A549 (cell line): ENCODE measurements at regions not wholly inside any gene's neighbourhood (a gene's known extent, or its start where the extent isn't known, plus 50 kb on each side); places are given as distances from the start of the nearest gene placed in this dataset.

Experiments
- CEBPB ChIP-seq, 2 experiments: fragments of >200 bp in 1 of 2; sonication (Bioruptor Twin) in 1 of 2; formaldehyde crosslinking in 1 of 2; IDR thresholded peaks; 2 replicates each; pipeline ENCODE4 v1.6.1; 2012 to 2016
- CTCF ChIP-seq: fragments of >200 bp; sonication (Bioruptor Twin); formaldehyde crosslinking; IDR thresholded peaks from 3 replicates; pipeline ENCODE4 v1.5.1; 2016
- EP300 ChIP-seq, 2 experiments: fragments of >200 bp; sonication (Bioruptor Twin); formaldehyde crosslinking; IDR thresholded peaks; 2 replicates in 1 of 2; 3 replicates in 1 of 2; pipeline ENCODE4 v1.6.1; 2016 to 2017
- HDAC2 ChIP-seq: fragments of 200-600 bp; sonication (generic); IDR thresholded peaks from 2 replicates; pipeline ENCODE4 v1.6.1; 2016
- JUN ChIP-seq, 2 experiments: fragments of >200 bp; sonication (Bioruptor Twin); formaldehyde crosslinking; IDR thresholded peaks; 2 replicates in 1 of 2; 3 replicates in 1 of 2; pipeline ENCODE4 v1.6.1; 2016 to 2017
- KDM1A ChIP-seq: fragments of 200-600 bp; sonication (generic); IDR thresholded peaks from 2 replicates; pipeline ENCODE4 v1.6.1; 2016; ENCODE audit warnings: low read depth, mild to moderate bottlenecking
- NPAS2 ChIP-seq: fragments of 250-450 bp; sonication (Bioruptor Pico); IDR thresholded peaks from 2 replicates; pipeline ENCODE4 v1.8.0; 2022; ENCODE audit warnings: mild to moderate bottlenecking, moderate library complexity, borderline replicate concordance
- PHF8 ChIP-seq: fragments of 200-600 bp; sonication (generic); IDR thresholded peaks from 2 replicates; pipeline ENCODE4 v1.6.1; 2016; ENCODE audit warnings: low read depth, mild to moderate bottlenecking, antibody characterized with exemption, moderate library complexity, borderline replicate concordance
- POLR2A ChIP-seq: IDR thresholded peaks from 2 replicates; pipeline ENCODE4 v1.6.1; 2012; ENCODE audit warnings: mild to moderate bottlenecking, low read length
- REST ChIP-seq: fragments of 200-600 bp; sonication (generic); IDR thresholded peaks from 2 replicates; pipeline ENCODE4 v1.6.1; 2016; ENCODE audit warnings: antibody characterized with exemption, mild to moderate bottlenecking, moderate library complexity
- USF2 ChIP-seq: fragments of 450-650 bp; IDR thresholded peaks from 2 replicates; pipeline ENCODE4 v1.6.1; 2014; ENCODE audit warnings: antibody characterized with exemption
- ZNF302 ChIP-seq: fragments of 250-450 bp; sonication (Bioruptor Pico); IDR thresholded peaks from 2 replicates; pipeline ENCODE4 v1.9.0; 2021; ENCODE audit warnings: inconsistent platforms, mild to moderate bottlenecking, moderate library complexity

GRCh38 chr5:174327896-174328295 is 282.4 kb downstream of the NSG2 start:
- TF ChIP-seq POLR2A = no peak
- no peak for TF ChIP-seq EP300 (IDR thresholded peaks at IDR 0.05)
- TF ChIP-seq CTCF = no peak
- no peak for TF ChIP-seq CEBPB (IDR thresholded peaks at IDR 0.05)
- no peak for TF ChIP-seq REST
- no peak for TF ChIP-seq HDAC2
- no peak for TF ChIP-seq JUN (IDR thresholded peaks at IDR 0.05)
- TF ChIP-seq ZNF302 (CRISPR knock-in tag) = no peak
- no peak for TF ChIP-seq NPAS2
- TF ChIP-seq KDM1A = no peak
- no peak for TF ChIP-seq PHF8
- TF ChIP-seq USF2 = no peak
